ENCODE measurements at regions not wholly inside any gene's neighbourhood (a gene's known extent, or its start where the extent isn't known, plus 50 kb on each side); places are given as distances from the start of the nearest gene placed in this dataset.

DNA sequence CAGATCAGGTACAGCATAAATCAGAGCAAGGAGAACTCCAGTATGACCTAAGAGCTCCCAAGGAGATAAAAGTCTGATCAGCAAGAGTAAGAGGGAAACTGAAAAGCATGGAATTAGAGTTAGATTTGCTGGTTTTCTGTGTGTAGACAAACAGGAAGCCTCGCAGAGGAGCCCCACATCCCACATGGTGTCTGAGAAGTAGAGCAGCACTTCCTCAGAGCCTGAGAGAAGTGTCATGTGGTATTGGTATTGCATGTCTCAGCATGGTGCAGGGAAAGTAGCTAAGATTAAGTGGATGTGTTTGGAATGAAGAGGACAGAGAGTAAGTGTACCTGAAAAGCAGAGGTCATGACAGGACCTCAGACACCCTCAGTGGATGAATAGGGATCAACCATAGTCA is 175.4 kb upstream of the GBE1 start:
- no peak for DNase-seq

GRCh38 chr3:81932681-81933080 is 171.2 kb upstream of the GBE1 start:
- DNase-seq: no peak

DNA sequence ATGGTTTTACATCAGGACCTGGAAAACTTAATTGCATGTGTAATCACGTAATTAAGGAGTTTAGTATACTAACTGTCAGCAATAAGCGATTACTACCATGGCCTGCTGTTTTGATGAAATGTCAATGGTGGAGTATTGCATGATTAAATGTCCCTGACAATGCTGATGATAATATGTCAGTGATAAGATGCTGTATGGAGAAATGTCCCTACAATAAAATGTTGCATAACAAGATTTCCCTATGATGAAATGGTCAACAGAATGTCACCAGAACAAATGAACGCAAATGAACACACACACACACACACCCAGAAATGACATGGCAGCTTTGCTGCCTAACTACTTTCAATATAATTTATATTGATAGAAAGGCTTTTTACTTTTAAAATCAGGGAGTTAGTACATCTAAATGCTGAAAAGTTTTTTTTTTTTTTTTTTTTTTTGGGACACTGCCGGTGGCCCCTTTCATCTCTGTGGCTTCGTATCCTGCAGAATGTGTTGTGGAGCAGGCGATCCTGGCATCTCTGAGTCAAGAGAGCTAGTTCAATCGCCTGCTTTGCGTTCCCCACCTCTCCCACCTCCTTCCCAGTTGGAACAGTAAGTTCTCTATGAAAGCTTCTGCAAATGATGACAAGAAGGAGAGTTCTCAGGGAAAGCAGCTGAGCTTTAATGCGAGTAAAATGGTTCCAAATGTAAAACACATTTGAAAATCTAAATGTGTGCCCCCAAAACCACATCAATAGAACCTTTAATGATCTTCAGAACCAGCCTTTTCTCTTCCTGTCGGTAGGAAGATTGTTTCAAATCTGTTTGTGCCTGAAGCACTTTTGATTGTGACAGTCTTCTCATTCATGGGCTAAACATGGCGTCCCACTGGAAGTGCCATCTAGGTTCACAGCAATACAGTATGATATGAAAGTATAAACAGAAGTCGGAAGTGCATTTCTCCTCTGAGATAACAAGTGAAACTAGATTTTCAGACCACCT is 170.1 kb upstream of the GBE1 start:
- no peak for DNase-seq

GRCh38 chr3:81929697-81930096 is 168.3 kb upstream of the GBE1 start:
- no peak for DNase-seq

DNA sequence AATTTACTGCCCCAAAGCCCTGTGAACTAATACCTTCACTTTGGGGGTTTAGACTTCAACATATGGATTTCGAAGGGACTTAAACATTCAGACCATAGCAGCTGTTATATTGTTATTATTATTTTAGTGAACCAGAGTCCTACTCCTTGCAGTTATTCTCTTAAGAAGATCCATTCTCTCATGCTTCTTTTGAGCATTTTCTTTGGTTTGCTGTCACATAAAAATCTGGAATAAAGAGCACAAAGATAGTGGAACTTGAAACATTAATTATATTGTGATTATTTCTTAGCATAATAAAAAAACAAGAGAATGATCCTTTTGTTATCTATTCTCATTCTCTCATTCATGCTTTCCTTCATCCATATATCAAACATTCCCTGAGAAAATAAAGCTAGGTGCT is 166.4 kb upstream of the GBE1 start:
- no peak for DNase-seq

DNA sequence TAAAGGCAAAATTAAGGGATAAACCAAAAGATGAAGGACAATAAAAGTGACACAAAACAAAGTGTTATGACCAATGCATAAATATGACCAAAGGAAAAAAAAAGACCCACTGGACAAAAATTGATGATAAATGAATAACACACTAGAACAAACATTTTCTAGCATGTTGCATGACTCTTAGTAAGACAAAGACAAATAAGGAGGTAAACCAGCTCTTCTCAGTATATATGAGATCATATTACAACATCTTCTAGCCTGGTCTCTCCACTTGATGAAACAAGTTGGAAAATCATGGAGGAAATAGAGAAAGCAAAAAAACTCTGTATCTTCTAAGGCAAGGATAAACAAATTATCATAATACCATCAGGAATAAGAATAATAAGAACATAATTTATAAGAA is 163.9 kb upstream of the GBE1 start:
- DNase-seq: no peak

DNA sequence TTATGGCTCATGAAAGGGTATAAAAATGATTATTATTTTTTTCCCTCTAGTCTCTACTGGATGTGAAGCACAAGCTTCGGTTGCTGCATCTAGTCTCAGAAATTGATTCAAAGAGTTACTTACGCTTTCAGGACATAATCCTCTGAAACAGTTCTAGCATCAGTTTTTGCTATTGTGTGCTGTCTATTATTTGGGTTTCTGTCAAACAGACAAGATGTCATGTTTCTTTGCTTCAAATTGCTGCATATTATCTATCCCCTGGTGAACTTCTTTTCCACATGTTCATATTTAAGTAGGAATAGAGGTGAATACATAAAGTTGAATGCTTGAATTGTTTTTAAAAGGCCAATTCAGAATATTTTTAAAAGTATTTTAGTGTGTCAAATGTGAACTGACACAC is 161.6 kb upstream of the GBE1 start:
- DNase-seq: no peak

GRCh38 chr3:81922404-81922803 is 161.0 kb upstream of the GBE1 start:
- no peak for DNase-seq

- no peak for DNase-seq
Measured at GRCh38 chr3:81920816-81921215, 159.4 kb upstream of the GBE1 start.

DNA sequence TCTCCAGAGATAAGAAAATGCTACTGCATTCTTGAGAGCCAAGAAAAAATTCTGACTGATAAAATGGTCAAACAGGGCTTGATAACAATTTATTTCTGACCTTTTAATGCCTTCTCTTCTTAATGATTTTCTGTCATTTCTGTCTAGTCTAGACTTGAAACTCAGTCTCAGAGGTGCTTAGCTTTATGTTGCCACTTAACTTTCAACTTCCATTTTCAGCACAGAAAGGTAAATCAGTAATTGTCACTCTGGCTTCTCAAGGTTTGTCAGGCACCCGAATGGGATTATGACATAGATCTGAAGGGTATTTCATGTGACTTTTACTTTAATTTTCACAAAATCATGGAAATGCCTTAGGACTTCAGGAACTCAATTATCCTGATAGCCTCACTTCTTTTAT is 155.4 kb upstream of the GBE1 start:
- DNase-seq: no peak

DNA sequence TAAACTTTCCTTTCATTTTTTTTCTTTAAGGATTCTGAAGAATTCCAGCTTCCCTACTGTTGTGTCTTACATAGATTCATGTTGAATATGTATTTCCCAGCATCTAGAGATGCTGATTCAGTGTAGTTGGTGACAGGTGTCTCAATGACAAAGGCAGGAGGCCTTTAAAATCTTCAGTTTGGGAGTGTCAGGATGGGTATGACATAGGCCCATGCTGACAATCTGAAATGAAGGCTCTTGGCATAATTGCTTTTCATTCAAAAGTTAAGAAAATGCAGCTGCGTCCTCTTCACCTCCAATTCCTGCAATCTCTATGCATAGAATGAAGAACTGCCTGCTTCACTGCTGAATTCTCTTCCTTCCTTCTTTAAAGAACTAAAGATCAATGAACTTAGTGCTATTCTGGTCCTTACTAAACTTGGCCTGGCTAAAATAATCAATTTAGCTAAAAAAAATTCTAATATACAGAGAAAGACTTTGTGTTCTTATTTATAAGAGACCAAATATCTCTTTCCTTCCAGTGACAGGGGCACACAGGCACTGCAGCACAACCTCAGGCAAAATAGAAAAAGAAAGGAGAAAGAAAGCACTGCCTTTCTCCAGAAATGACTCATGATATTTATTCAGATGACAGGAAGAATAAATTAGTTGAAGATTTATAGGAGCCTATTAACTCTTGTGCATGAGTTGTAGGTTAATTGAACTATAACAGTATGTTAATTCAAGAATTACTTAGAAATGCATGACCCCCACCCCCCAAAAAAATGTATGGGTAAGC is 152.6 kb upstream of the GBE1 start:
- DNase-seq: no peak

GRCh38 chr3:81911221-81911620 is 149.8 kb upstream of the GBE1 start:
- no peak for DNase-seq

DNA sequence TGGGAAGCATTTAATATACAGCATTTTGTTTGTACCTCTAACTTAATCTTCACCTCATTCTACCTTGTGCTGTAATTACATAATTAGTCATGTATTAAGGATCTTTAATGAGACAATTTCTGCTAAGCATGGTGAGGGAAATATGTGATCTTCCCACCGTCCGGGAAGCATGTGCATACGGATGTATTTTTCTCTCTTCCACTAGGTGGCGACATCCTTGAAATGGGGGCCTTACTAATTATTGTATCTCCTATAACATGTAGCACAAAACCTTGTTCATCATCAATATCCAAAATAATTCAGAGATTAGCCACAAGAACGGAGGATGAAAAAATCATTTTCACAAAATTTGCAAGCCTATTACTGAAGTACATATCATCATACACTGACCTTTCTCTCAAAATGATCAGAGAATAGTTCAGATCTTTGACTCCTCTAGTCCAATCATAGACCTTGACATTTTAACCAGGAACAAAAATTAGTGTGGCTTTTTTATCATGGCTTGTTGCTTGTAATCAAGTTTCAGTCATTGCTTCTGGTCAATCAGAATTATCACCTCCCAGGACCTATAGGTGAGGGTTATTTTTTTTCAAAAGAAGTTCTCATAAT is 148.9 kb upstream of the GBE1 start:
- DNase-seq: peak; percentile 33

DNA sequence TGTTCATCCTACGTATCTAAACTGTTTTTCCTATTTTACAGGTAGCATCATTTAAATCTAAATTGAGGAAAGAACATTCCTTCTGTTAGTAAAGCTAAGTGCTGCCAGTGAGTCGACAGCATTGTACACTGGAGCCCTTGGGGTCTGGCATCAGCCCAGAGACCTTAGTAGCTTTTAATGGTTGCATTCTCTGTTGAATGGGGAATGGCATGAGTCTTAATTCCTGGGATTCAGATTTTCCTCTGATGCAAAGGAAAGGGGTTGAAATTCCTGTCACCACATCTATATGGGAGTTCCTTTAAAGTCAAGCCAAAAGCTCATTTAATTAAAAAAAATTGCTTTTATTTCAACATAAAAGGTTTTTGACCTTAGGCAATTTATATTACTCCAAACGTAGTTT is 148.4 kb upstream of the GBE1 start:
- no peak for DNase-seq

- DNase-seq: no peak
Measured at GRCh38 chr3:81908561-81908960, 147.1 kb upstream of the GBE1 start.

DNA sequence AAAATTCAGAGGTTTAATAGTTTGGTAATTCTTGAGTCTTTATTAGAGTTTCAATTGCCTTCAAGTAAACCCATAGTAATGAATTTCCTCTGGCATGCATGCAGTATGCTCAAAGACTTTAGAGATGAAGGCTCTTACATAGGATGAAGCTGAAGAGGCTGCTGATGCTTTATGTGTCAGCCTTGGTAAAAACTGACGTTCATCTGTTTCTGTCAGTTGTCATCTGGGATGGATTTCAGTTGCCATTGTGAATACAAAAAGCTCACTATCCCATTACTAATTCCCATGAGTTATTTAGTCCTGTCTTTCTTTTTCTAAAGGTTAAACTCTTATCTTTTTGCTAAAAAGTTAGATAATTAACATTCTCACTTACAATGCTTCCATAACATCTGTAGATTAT is 136.9 kb upstream of the GBE1 start:
- DNase-seq: no peak

- no peak for DNase-seq
Measured at GRCh38 chr3:81894598-81894997, 133.2 kb upstream of the GBE1 start.

- DNase-seq: no peak
Measured at GRCh38 chr3:81891055-81891895, 129.8 kb upstream of the GBE1 start.

DNA sequence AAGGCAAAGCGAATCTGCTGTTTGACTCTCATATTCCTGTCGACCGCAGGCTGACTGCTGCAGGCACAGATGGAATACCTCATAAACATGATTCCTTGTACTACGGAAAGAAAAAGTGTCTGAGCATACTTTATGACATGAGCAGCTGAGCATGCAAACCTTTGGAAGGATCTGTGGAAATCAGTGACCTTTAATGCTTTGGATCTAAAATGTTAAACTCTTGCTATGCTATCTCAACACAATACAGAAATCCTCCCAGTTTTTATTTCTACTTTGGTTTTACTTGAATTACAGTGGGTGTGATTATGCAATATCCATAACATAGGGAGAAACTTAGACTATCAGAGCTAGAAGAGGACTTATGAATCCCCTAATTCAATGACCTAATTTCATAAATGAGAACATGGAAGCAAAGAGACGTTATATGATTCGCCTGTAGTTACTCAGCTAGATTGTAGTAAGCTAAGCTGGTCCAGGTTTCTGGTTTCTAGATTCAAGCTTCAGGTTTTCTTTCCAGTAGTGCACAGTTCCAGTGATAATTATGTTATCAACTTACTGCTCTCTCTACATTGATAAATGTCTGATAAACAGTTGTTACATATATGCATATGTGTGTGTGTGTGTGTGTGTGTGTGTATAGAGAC is 127.6 kb upstream of the GBE1 start:
- no peak for DNase-seq

DNA sequence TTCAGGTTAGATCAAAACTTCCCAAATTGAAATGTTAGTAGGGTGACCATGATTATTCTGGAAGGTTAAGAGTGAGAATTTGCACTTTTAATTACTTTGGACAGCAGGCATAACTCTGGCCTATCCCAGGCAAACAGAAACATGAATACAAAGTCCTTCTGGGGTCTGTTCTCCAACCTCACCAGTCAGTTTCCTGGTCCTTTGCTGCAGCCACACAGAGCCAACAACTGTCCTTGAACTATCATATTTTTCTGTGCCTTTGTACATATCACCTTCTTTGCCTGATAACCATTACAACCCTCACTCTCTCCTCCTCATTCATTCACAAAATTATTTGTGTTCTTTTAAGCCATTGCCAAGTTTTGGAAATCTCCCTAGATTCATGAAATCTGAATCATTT is 126.0 kb upstream of the GBE1 start:
- DNase-seq: no peak

DNA sequence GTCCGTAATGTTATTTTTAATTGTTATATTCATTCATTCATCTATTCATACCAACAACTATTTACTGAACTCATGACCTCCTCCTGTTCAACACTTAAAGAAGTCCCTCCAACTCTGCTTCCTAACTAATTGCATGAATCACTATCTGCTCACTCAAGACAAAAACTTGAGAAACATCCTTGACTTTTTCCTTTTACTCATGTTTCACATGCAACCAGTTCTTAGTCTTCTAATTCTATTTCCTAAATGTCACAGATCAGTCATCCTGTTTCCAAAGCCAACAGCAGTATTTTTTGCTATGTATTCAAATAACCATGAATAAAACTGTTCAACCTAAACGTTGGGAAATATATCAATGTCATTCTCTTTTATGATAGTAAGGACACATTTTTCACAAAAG is 124.6 kb upstream of the GBE1 start:
- no peak for DNase-seq

DNA sequence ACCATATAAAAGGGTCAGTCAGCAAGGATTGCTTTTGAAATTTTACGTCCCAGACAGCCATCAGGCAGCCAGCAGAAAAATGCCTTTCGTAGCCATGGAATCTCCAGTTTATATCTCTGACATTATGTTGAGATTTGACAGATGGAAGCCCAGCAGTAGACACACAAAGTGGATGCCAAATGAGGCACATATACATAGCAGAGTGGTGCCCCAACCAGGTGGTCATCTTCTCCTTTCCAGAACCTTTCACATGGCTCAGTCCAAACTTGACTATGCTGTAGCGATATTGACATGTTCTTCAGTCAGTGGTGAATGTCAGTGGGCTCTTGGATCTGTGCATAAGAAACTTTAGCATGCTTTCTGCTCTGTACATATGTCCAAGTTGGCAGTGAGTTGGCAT is 123.3 kb upstream of the GBE1 start:
- DNase-seq: no peak
